AG09319 (cell line): ENCODE measurements at regions not wholly inside any gene's neighbourhood (a gene's known extent, or its start where the extent isn't known, plus 50 kb on each side); places are given as distances from the start of the nearest gene placed in this dataset.
"Not testable (repeated sequence)": the region's sequence is repeated elsewhere in the genome, so short reads cannot be mapped to it uniquely, and the experiment has no call there.

Experiments
- DNase-seq: peaks from one replicate; pipeline ENCODE4 v3.0.0-alpha.2; 2010; ENCODE audit warnings: low read depth; ENCODE audit errors: extremely low read depth
- CTCF ChIP-seq: IDR thresholded peaks from 2 replicates; pipeline ENCODE4 v1.5.1; 2011; ENCODE audit warnings: low read depth, mild to moderate bottlenecking, inconsistent platforms, low read length, moderate library complexity

DNA sequence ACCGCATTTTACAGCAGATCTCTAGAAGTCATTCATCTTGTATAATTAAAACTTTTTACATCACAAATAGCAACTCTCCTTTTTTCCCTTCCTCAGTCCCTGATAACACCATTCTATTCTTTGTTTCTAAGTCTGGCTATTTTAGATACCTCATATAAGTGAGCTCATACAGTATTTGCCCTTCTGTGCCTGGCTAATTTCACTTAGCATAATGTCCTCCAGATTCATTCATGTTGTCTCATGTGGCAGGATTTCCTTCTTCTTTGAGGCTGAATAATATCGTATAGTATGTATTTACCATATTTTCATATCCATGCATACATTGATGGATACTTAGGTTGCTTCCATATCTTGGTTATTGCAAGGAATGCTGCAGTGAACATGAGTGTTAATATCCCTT is 362.0 kb downstream of the RFC3 start:
- no peak for DNase-seq
- no peak for TF ChIP-seq CTCF

GRCh38 chr13:34181256-34181655 is 363.3 kb downstream of the RFC3 start:
- DNase-seq: not testable (repeated sequence)

GRCh38 chr13:34189946-34190345 is 372.0 kb downstream of the RFC3 start:
- TF ChIP-seq CTCF: no peak
- no peak for DNase-seq

DNA sequence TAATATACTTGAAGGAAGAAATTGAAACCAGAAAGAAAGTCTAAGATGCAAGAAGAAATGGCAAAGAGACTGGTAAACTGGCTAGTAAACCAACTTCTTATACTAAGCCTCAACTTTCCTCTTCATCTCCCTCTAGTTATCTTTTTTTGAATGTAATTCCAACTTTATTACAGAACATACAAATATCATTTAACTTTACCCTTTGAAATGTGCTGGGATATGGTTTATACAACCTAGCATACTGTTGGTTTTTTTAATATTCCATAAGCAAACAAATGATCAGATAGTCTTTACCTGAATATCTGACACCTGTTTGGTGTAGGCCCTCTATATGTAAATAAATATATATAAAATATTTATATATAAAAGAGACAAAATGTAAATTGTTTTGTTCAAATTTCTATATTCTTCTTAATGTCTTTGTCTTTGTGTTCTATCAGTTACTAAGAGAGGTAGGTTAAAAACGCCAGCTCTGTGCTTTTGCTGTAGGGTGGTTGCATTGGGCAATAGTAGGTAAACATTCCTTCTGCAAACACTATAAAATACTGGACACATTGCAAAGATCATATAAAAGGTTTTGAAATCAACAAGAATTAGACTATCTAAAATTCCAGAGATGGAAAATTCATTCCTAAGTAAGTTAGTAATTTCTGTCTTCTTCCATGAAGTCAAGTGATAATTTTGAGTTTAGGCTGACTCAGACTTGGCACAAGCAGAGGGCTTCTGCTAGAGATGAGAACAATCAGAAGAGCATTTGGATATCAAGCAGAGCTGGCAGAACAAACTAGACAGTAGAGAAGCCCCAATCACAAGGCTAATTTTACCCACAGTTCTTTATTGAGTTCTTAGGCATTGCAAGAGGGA is 383.3 kb downstream of the RFC3 start:
- no peak for TF ChIP-seq CTCF
- peak; percentile 5 for DNase-seq

DNA sequence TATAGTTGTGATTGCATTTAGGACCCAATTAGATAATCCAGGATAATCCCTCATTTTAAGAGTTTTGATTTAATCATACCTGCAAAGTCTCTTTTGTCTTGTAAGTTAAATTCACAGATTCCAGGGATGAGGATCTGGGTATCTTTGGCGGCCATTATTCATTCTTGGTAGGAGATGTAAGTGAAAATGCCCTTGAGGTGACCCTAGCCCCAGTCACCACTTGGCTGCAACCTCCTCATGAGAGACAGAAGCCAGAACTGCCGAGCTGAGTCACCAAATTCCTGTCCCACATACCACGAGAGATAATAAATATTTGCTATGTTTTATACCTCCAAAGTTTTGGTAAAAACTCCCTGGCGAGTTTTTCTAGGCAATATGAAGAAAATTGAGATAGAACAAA is 389.4 kb downstream of the RFC3 start:
- no peak for DNase-seq
- TF ChIP-seq CTCF: no peak

DNA sequence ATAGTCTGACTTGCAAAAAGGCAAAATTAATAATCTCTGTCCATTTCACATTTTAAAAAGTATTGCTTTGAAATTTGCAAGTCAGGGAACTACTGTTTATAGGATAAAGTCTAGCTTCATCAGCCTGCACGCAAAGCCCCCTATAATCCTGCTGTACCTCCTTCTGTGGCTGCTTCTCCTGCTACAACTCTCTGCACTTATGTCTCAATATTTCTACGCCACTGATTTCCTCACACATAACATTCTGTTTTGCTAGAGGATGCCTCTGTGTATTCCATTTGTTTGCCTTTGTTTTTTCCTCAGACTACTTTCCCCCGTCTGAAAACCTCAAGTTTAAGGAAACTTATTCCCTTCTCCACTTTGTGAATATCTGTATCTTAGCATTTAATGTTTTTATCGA is 389.9 kb downstream of the RFC3 start:
- no peak for DNase-seq
- TF ChIP-seq CTCF: no peak

GRCh38 chr13:34208336-34208735 is 390.4 kb downstream of the RFC3 start:
- DNase-seq: no peak
- TF ChIP-seq CTCF: no peak

DNA sequence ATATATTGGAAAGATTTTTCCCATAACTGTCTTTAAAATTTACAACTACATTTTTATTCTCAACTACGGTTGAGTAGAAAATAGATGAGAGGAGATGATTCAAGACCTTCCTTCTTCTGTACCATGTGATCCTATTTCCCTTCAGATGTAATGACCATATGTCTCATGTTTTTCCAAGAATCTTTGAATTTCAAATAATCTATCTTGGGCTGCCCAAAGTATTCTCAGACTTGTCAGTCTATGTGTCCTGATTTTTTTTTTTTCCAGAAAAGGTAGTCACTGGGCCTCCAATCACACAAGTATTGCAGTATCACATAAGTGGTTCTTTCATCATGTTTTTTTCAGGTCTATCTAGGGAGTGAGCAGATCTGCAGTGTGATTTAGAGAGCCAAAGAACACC is 392.4 kb downstream of the RFC3 start:
- no peak for DNase-seq
- no peak for TF ChIP-seq CTCF
